Skeletal muscle satellite cell (primary cell): ENCODE measurements at regions not wholly inside any gene's neighbourhood (a gene's known extent, or its start where the extent isn't known, plus 50 kb on each side); places are given as distances from the start of the nearest gene placed in this dataset. TPM values are rescaled to one million over a fixed set of nuclear protein-coding genes. Genes with fewer than 3 reads are reported as not detected.

Experiments used
- H3K27me3 ChIP-seq: 2 replicates; pipeline ENCODE4 v1.7.0; 2013; ENCODE audit warnings: low read length; ENCODE audit not compliant: control insufficient read depth, insufficient read depth
- H3K36me3 ChIP-seq: 2 replicates; pipeline ENCODE4 v1.7.0; 2013; ENCODE audit warnings: mild to moderate bottlenecking, control low read depth, low read length; ENCODE audit not compliant: insufficient read depth
- H3K4me1 ChIP-seq: 2 replicates; pipeline ENCODE4 v1.7.0; 2013; ENCODE audit warnings: low read length; ENCODE audit not compliant: control insufficient read depth, insufficient read depth
- H3K4me2 ChIP-seq: 2 replicates; pipeline ENCODE4 v1.7.0; 2013; ENCODE audit warnings: mild to moderate bottlenecking, low read length
- H3K4me3 ChIP-seq: 2 replicates; pipeline ENCODE4 v1.7.0; 2013; ENCODE audit warnings: low read length
- H3K9ac ChIP-seq: 2 replicates; pipeline ENCODE4 v1.7.0; 2013; ENCODE audit warnings: mild to moderate bottlenecking, low read depth, low read length, moderate library complexity
- H3K9me3 ChIP-seq: replicated peaks from 2 replicates; pipeline ENCODE4 v1.7.0; 2013; ENCODE audit warnings: mild to moderate bottlenecking, control low read depth, low read length
- small RNA-seq: library from RNA; depleted of rRNA; stranded (forward); fragments of <200 nt; gene quantifications from one replicate; pipeline ENCODE3, GENCODE V24; 2012

- H3K4me2 ChIP-seq = no peak overlapping the region
- H3K9ac ChIP-seq = no peak overlapping the region
- H3K9me3 ChIP-seq = no peaks in the 10 kb centered on the region
- H3K27me3 ChIP-seq = no peaks in the 10 kb centered on the region
- no peak overlapping the region for H3K4me3 ChIP-seq
- no peaks in the 10 kb centered on the region for H3K4me1 ChIP-seq
- H3K36me3 ChIP-seq = no peaks in the 10 kb centered on the region
These were observed 53.6 kb upstream of the RUNX1 start for GRCh38 chr21:35102488-35103371.

- Histone ChIP-seq H3K4me2 (no peak overlapping the region), H3K4me1 (no peaks in the 10 kb centered on the region), H3K4me3 (no peak overlapping the region), H3K36me3 (no peaks in the 10 kb centered on the region), H3K27me3 (no peaks in the 10 kb centered on the region), H3K9ac (no peak overlapping the region), H3K9me3 (no peaks in the 10 kb centered on the region)
These were observed 51.3 kb upstream of the RUNX1 start for GRCh38 chr21:35100349-35100811.

GRCh38 chr21:35099310-35099709 is 50.2 kb upstream of the RUNX1 start:
- Histone ChIP-seq H3K9me3 (no peaks in the 10 kb centered on the region), H3K27me3 (no peaks in the 10 kb centered on the region), H3K4me2 (no peak overlapping the region), H3K4me1 (no peaks in the 10 kb centered on the region), H3K4me3 (no peak overlapping the region), H3K36me3 (no peaks in the 10 kb centered on the region), H3K9ac (no peak overlapping the region)

Small RNAs in the stretch of these regions (small RNA-seq; reads per million reads assigned to genes)
- gene EZH2P1 = not detected
- gene MIR802 = not detected
